ENCODE measurements at regions not wholly inside any gene's neighbourhood (a gene's known extent, or its start where the extent isn't known, plus 50 kb on each side); places are given as distances from the start of the nearest gene placed in this dataset.
"Not testable (repeated sequence)": the region's sequence is repeated elsewhere in the genome, so short reads cannot be mapped to it uniquely, and the experiment has no call there.

GRCh38 chr6:103504501-103505154 lies 1355.1 kb downstream of the HACE1 start:
- DNase-seq: no peak

GRCh38 chr6:103496588-103496987 lies 1363.1 kb downstream of the HACE1 start:
- DNase-seq: not testable (repeated sequence)

DNA sequence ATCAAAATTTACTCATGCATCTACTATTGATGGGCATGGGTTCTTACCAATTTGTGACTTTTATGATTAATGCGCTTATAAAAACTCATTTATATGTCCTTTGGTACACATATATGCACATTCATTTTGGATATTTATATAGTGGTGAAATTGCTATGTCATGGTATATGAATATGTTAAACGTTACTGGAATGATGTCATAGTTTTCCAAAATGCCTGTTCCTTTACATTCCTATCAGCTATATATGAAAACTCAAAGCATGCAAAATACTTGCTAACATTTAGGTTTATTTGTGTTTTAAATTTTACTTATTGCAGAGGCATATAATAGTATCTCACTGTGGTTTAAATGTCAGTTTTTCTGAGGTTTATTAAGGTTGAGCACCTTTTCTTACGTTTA lies 1403.1 kb downstream of the HACE1 start:
- no peak for DNase-seq

DNA sequence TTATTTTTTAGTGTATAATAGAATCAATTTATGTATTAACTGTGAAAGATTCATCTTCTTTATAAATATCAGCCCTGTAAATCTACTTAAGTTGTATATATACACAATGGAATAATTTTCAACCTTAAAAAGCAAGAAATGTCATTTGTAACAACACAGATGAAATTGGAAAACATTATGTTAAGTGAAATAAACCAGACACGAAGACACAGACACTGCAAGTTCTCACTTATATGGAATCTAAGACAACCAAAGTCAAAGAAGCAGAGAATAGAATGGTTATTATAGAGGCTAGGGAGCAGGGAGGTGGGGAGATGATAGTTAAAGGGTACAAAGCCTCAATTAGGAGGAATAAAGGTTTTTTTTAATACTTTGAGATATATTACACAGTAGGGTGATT lies 1404.4 kb downstream of the HACE1 start:
- no peak for DNase-seq

DNA sequence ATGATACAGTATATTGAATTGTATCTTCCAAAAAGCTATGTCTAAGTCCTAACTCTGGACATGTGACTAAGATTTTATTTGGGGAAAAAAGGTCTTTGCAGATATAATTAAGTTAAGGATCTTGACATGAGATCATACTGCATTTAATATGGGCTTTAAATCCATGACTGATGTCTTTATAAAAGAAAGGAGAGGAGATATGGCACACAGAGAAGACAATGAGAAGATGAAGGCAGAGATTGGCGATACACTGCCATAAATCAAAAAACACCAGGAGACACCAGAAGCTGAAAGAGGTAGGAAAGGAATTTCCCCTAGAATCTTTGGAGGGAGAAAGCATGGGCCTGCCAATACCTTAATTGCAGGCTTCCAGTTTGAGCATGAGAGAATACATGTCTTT lies 1450.2 kb downstream of the HACE1 start:
- no peak for DNase-seq

DNA sequence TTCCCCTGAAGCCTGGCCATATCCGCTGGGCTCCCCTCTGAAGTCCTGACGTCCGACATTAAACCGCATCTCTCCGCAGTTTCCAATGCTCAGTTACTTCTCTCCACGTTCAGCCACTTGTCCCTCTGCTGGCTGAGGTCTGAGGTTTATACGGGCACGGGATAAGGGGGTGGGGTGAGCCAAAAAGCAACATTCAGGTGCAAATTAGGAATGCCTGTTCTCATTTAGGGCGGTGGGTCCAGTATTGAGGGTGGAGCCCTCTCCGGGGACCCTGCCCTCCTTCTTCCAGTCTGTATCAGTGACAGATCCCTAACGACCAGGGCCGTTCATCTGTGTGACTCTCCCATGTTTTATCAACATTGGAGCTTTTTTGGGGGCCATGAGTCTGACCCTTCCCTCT lies 1454.4 kb downstream of the HACE1 start:
- DNase-seq: no peak

DNA sequence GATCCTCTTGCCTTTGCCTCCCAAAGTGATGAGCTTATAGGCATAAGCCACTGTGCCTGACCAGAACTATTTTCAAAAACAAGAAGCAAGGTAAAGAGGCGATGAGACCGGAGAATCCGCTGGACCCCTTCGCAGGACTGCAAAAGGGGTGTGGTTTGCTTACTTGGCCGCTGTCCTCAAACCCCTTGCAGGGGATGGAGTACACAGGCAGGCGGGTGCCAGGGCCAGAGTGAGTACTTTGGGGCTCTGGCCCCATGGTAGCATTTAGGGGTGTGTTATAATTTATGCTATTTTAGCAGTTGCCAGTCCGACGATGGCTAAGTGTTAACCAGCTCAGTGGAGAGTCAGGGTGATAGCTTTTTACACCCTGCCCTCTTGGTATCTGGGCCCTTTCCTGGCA lies 1454.9 kb downstream of the HACE1 start:
- DNase-seq: no peak

DNA sequence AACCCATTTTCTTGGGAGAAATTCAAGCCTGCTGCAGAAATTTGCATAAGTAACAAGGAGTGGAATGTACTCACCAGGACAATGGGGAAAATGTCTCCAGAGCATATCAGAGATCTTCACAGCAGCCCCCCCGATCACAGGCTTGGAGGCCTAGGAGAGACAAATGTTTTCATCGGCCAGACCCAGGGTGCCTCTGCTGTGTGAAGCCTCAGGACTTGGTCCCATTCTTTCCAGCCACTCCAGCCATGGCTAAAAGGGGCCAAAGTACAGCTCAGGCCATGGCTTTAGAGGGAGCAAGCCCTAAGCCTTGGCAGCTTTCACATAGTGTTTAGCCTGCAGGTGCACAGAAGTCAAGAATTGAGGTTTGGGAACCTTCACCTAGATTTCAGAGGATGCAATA lies 1463.0 kb downstream of the HACE1 start:
- DNase-seq: no peak

DNA sequence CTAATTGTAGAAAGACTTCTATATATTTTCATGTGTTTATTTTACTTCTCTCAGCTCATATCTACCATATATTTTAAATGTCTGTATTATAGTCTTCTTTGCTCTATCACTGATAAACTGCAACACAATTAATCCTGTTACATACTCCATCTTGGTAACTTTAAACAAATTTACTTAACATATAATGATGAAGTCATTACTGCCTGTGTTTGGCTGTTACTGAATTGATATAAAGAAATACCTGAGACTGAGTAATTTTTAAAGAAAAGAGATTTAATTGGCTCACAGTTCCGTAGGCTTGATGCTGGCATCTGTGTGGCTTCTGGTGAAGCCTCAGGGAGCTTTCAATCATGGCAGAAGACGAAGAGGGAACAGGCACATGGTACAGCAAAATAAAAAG lies 1480.4 kb downstream of the HACE1 start:
- no peak for DNase-seq

GRCh38 chr6:103367212-103367611 lies 1492.5 kb downstream of the HACE1 start:
- DNase-seq: no peak

DNA sequence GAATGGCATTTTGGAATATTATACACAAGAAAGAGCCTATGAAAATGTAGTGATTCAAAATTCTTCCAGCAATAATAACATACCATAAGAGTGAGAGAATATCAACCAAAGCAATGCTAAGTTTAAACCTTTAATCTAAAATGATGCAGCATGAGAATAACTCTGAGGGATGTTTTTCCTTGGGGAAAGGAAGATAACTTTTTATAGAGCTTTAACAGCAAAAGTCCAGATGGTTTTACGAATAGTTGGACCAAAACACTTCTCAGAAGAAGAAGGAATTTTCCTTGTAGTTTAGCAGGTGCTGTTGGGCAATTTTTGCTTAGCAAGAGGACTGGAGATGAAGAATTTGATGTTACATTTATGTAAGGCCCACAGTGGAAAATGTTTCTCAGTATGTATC lies 1503.2 kb downstream of the HACE1 start:
- no peak for DNase-seq

DNA sequence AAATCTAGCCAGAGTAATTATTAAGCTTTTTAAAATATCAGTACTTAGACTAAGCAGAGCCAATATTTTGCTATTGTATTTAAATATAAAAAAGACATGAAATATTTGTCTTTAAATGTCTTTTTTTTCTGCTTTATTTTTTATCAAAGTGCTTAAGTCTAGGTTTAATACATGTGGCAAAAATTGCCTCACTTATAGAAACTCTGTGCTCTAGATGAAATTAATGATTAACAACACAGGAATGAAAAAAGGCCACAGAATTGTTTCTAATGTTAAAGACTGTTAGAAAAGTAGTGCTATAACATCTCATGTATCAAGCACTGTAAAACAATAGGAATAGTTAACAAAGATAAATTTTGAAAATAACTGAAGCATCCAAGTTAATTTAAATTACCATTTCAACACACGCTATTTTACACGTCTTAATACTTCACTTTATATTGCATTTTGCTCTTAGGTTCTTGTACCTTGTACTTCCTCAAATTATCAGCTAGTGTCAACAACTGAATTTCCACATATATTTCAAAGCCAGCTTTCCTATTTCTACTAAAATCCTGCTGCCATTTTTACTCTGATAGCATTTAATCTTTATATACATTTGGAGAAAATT lies 1515.1 kb downstream of the HACE1 start:
- no peak for DNase-seq

GRCh38 chr6:103335412-103335811 lies 1524.3 kb downstream of the HACE1 start:
- DNase-seq: no peak

- no peak for DNase-seq
These were observed 1532.7 kb downstream of the HACE1 start for GRCh38 chr6:103326760-103327757.

DNA sequence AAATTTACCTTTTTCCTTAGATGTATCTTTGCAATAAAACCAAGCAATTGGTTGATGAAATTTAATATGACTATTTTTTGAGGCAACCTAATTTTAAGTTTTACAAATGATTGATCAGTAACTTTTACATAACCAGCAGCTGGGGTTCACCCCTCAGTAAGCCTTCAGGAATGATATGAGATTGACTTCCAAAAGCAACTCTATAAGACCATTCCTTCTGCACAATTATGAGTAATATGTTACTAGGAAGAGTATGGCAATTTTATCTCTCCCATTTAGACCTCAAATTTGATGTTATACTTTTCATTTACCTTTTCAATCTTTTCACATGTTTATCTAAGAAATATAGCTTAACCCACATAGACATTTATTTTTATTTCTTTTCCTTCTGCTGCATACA lies 1546.3 kb downstream of the HACE1 start:
- no peak for DNase-seq

DNA sequence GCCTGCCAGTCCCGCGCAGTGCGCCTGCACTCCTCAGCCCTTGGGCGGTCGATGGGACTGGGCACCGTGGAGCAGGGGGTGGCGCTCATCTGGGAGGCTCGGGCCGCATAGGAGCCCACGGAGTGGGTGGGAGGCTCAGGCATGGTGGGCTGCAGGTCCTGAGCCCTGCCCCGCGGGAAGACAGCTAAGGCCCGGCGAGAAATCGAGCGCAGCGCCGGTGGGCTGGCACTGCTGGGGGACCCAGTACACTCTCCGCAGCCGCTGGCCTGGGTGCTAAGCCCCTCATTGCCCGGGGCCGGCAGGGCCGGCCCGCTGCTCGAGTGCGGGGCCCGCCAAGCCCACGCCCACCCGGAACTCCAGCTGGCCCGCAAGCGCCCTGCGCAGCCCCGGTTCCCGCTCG lies 1565.3 kb downstream of the HACE1 start:
- not testable (repeated sequence) for DNase-seq

DNA sequence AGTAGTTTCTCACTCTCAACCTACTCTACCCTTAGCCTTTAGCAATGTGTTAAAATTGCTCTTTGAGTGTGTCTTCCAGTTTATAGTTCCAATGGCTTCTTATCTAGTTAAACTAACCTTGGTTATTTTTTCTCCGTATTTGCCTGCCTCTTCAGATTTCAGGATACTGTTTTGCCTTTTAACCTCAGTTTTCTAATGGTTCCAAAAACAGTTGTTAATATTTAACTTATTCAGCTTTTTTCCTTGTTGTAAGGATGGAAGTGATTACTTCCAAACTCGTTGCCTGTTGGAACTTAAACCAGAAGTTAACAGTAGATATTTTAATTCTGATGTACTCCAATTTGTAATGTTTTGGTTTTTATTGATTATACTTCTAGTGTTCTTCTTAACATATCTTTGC lies 1574.9 kb downstream of the HACE1 start:
- DNase-seq: no peak

- no peak for DNase-seq
These were observed 1579.3 kb downstream of the HACE1 start for GRCh38 chr6:103280417-103280816.

- no peak for DNase-seq
These were observed 1581.8 kb downstream of the HACE1 start for GRCh38 chr6:103277936-103278335.

DNA sequence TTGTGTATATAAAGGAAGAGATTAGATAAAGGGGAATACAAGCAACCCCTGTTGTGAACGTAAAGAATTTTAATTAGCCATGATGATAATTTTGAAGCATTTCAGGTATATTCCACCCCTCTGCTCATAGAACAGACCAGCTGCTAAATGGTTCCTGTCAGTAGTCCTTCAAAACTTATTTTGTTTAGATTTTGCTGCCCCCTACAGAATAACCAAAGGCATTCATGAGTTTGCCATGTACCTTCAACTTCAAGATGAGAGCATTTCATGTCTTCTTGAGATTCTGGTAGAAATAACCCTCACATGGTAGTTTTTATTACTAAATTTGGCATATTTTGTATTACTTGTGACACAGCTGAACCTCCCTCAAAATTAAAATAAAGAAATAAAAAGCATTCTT lies 1586.7 kb downstream of the HACE1 start:
- DNase-seq: no peak

DNA sequence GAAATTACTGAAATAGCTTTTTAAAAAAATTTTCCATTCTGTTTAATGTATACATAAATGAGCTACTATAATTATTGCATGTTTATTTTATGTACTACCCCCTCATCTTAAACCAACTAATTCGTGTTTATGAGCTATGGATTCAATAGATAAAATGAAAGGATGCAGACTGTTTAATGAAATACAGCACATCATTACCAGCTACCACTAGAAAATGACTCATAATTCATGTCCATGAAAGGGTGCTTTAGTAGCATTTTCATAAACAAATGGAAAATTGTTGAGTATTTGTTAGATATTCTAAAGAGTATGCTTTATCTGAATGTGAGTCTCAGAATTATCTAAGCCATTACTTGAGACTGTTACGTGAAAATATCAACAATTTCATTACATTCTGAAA lies 1590.1 kb downstream of the HACE1 start:
- no peak for DNase-seq

DNA sequence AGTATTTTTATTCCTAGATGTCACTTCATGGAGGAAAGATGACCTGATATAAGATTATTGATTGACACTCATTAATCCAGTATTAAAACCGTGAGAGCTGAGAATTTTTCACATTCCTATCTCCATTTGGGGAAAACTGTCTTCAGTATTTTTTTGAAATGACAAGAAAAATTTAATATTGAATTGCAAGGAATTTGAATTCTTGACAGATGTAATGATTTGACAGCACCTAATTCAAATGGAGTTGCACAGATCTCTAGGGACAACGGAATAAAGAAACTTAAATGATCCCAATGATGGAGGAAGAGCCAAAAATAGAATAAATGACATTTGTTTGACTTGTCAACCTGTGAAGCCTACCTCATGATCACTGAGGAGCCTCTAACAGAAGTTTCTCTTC lies 1591.4 kb downstream of the HACE1 start:
- DNase-seq: no peak

DNA sequence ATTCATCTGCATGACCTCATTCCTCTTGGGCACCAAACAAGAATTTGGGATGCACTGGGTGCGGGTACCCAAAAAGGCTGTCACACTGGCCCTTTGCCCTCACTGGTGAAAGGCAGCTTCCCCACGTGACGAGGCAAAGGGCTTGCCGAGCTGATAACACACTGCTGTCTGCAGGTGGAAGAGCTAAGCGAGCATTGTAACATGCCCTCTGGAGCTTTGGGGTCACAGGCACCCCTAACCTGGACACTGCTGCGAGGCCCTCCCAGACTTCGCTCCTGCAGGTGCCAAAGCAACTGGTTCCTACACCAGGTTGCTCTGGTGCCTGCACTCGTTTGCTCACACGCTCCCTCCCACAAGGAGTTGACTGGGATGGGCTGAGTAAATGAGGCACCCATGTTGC lies 1595.7 kb downstream of the HACE1 start:
- no peak for DNase-seq

DNA sequence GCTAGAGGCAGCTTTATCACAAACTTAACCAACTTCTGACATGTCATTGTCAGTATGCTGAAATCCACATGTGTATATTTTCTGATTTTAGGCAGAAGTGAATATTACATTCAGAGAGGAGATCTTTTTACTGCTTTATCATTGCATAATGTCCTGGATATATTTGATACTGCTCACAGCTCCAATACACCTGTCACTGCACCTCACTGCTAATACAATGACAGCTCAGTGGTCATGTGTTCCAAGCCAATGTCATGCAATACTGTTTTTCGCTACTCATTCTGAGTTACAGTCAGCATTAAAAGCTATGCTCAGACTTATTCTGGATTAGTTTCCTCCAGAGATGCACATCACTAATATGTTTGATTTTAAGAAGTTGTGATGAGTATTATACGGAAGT lies 1604.6 kb downstream of the HACE1 start:
- no peak for DNase-seq

All from activated CD4-positive, alpha-beta T cell treated with anti-CD3 and anti-CD28 coated beads, Interleukin-2, amount 50 U/mL, for 1 hour (primary cell).